ENCODE measurements at regions not wholly inside any gene's neighbourhood (a gene's known extent, or its start where the extent isn't known, plus 50 kb on each side); places are given as distances from the start of the nearest gene placed in this dataset.

- no peak for DNase-seq
These were observed 127.7 kb upstream of the KAZN start for GRCh38 chr1:14470802-14471201.

GRCh38 chr1:14474856-14475255 lies 123.6 kb upstream of the KAZN start:
- DNase-seq = no peak

DNA sequence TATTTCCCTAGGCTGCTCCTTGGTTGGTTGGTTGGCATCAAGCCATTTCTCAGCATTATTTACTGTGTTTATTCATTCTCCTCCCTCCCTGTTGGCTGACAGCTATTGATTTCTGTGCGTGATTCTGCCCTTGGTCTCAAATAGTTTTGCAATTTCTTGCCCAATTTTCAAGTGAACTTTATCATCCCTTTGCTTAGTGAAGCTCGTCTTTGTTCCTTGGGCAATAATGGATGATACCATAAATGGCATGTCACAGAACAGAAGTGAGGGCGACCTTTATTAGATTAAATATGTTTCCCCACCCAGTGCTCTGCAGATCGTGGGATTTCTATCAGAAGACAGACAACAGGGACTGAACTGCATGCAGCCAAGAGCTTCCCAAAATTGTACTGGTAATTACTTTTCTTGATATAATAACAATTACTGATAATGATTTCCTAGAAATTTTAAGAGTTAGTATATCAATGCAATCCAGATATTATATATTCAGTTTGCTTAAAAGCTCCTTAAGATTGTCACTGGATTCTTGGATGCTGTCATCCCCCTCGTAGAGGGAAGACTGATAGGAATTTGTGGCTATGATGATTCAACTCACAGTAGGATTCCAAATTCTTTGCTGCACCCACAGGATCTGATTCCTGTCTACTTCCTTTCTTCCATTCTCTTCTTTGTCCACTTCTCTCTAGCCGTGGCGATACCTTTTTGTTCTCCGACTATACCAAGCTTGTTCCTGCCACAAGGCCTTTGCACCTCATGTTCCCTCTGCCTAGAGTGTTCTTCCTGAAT lies 122.1 kb upstream of the KAZN start:
- no peak for DNase-seq

DNA sequence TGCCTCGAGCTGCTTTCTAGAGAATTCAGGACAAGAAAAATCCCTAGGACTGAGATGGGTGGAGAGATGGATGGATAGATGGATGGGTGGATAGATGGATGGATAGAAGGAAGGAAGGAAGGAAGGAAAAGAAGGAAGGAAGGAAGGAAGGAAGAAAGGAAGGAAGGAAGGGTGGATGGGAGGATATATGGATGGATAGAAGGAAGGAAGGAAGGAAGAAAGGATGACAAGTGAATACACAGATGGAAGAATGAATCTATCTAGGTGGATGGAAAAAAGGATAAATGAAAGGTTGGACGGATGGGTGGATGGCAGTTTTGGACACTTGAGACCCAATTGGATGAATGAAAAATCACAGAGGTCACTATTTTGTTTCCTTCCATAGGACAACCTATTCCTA lies 120.4 kb upstream of the KAZN start:
- DNase-seq = no peak

GRCh38 chr1:14479865-14480264 lies 118.6 kb upstream of the KAZN start:
- no peak for DNase-seq

DNA sequence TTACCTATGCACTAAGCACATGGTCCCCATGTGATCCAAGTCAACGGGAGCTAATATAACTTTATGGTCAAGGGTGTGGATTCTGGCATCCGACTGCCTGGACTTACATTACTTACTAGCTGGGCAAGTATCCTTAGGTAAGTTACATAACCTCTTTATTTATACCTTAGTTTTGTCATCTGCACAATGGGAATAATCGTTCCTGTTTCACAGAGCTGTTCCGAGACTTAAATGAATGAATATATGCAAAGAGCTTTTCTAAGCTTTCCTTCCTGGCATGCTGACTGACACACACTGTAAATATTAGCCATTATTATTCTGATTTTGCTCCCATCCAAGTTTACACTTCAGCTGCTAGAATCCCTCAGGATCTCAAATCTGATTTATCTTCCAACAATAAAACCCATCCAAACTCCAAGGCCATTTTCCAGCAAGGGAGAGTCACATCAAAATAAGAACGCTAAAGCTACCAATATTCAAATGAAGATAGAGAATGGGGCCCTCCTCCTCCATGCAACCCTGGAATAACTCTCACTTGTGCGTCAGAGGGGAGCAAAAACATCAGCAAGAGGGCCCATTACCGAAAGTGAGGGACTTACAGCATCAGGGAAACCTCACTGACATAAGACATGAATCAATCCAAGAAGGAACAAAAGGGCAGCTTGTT lies 115.6 kb upstream of the KAZN start:
- no peak for DNase-seq

GRCh38 chr1:14485285-14485684 lies 113.2 kb upstream of the KAZN start:
- DNase-seq = no peak

DNA sequence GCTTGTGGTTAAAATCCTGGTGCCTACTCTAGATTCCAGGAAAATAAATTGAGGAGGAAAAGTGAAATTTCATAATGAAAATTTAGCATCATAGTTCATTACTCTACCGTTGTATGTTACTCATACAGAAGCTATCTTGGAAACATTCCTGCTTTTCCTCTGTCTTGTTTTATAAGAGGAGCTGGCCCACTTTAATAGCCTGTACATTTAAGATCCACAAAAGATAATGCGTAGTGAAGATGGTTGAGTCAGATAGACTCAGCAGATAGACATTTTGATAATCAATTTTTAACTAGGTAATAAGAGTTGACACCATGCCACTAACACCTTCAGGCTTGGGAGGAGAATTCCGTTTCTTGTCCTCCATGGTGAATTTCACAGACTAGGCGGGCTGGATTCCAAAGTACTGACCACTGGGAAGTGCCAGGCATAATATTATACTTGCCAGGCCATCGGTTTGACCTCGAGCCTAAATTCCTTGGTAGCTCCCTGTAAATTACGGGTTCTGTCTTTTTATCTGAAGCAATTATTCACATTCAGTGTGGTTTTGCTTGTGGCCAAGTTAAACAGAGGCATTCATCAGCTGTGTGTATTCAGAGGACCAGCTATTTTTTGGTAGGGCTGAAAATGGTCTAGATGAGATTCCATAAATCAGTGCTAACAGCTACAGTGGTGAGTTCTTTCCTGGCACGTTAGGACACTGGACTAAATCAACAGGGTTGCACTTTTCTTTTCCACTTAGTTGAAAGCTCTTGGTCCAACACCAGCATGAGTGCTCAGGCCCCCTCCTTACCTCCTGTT lies 111.9 kb upstream of the KAZN start:
- no peak for DNase-seq

DNA sequence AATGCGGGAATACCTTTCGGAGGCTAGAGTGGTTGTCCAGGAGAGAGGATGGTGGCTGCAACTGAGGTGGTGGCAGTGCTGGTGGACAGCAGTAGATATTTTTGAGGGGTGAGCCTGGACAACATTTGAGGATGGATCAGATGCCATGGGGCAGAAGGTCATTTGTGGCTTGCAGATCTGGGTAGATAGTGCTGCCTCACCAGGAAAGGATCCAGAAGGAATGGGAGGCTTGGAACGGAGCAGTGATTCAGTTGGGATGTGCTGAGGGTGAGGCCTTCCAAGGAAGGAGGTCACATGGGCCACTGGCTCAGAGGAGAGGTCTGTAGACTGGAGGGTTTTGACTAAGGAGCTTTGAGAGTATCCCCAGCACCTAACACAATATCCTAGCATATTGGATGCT lies 110.8 kb upstream of the KAZN start:
- no peak for DNase-seq

- DNase-seq = no peak
These were observed 103.6 kb upstream of the KAZN start for GRCh38 chr1:14494911-14495310.

DNA sequence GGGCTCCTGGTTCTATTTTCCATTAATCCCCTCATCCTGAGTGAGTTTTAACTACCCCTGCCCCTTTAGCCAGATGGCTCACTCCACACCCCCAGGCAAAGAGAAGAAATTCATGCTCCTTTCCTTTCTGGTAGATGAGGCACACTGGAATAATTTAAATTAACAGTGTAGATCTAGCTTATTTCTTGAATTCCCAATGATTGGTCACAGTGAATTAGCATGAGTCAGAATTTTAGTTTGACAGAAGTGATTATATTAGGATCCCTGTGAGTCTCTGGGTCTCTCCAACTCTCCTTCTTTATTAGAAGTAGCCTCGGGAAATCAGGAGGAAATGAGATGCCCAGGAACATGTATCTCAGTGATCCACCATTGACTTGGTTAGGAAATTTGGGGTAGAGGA lies 103.1 kb upstream of the KAZN start:
- DNase-seq = no peak

GRCh38 chr1:14495996-14496395 lies 102.5 kb upstream of the KAZN start:
- DNase-seq = no peak

- no peak for DNase-seq
These were observed 99.6 kb upstream of the KAZN start for GRCh38 chr1:14498839-14499238.

GRCh38 chr1:14499312-14500040 lies 99.0 kb upstream of the KAZN start:
- no peak for DNase-seq

- DNase-seq = no peak
These were observed 98.4 kb upstream of the KAZN start for GRCh38 chr1:14500041-14500440.

DNA sequence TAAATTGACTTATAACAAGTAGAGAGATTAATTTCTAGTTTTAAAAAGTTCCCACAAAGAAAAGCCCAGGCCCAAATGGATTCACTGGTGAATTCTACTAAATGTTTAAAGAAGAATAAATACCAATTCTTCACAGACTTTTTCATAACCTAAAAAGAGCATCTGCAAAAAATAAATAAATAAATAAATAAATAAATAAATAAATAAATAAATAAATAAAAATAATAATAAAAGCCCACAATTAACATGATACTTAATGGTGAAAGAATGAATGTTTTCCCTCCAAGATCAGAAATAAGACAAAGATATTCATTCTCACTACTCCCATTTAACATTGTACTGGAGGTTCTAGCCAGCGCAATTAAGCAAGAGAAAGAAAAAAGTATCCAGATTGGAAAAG lies 97.6 kb upstream of the KAZN start:
- no peak for DNase-seq

DNA sequence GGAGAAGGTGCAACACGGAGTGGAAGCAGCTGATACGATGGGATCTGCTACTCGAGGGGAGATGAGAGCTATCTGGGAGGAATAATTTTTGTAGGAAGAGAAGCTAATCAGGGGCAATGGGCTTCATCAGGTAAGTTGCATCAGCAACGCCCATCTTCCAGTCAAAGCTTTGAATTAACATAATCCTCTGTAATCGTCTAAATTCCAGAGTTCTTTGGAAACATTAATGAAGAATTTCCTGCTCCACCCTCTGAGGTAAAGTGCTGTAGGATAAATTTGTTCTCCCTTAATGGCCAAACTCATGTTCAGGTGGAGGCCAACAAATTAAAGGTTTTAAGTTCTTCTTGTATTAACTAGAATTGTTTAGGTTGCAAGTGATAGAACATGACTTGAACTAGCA lies 94.0 kb upstream of the KAZN start:
- no peak for DNase-seq

DNA sequence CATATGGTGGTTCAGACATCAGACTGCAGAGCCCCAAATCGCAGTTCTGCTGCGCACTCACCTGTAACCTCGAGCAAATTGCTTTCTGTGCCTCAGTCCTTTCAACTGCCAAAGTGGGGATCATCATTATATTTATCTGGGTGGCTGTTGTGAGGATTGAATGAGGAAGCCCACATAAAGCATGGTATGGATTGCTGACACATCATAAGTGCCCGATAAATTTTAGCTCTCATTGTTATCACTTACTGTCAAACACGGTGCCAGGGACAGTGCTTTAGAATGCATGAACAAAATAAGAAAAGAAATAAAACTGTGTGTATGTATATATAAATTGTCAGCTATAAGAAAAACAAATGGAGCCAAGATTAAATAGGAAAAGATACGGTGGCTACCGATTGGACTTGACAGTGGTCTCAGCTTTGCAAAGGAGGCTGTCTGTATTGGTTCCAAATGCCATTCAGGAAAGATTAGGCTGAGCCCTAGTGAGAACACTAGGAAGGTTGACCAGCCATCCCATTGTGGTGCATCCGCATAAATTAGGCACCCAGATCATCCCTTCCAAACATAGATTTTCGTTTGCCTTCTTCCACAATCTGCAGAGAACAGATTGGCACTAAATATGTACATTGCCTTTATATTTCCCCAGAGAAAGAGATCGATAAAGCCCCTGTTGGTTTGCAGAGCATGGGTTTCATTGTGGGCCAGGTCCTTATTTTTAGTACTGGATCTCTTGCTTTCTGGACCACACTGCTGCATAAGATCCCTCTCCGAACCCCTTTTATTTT lies 91.8 kb upstream of the KAZN start:
- DNase-seq = no peak

GRCh38 chr1:14507262-14507661 lies 91.2 kb upstream of the KAZN start:
- DNase-seq = no peak

DNA sequence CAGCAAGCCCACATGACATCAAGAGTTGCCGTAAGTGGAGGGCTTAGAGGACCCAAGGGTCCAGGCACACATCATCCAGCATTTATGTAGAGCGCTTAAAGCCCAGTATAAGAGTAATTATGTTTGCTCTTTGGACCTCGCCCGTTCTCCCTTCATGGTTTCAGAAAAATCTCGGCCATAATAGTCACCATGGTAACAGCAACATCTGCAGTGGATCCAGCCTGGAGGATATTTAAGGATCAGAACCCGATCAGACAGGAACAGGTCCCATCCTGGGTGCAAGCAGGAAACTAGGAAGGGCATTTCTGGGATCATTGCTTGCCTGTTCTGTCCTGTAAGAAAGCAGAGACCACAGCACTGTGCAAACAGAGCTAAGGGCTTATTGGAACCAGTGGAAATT lies 89.9 kb upstream of the KAZN start:
- DNase-seq = no peak

GRCh38 chr1:14511166-14511680 lies 87.3 kb upstream of the KAZN start:
- no peak for DNase-seq
